Ishikawa (cell line): ENCODE measurements at regions not wholly inside any gene's neighbourhood (a gene's known extent, or its start where the extent isn't known, plus 50 kb on each side); places are given as distances from the start of the nearest gene placed in this dataset.

Experiments
- CEBPB ChIP-seq: IDR thresholded peaks from 2 replicates; pipeline ENCODE4 v1.6.1; 2012
- EP300 ChIP-seq: IDR thresholded peaks from 2 replicates; pipeline ENCODE4 v1.6.1; 2012; ENCODE audit warnings: borderline replicate concordance
- FOXM1 ChIP-seq: IDR thresholded peaks from 2 replicates; pipeline ENCODE4 v1.6.1; 2012; ENCODE audit warnings: low read depth, borderline replicate concordance
- RAD21 ChIP-seq: IDR thresholded peaks from 2 replicates; pipeline ENCODE4 v1.6.1; 2012; ENCODE audit warnings: low read depth
- TAF1 ChIP-seq: IDR thresholded peaks from 2 replicates; pipeline ENCODE4 v1.6.1; 2012; ENCODE audit warnings: low read depth, mild to moderate bottlenecking
- TCF12 ChIP-seq: IDR thresholded peaks from 2 replicates; pipeline ENCODE4 v1.6.1; 2012; ENCODE audit warnings: low read depth
- YY1 ChIP-seq: IDR thresholded peaks from 2 replicates; pipeline ENCODE4 v1.6.1; 2012; ENCODE audit warnings: low read depth
- TF ChIP-seq, protein P1 (sequence below): IDR thresholded peaks from 2 replicates; pipeline ENCODE4 v1.6.1; 2012

DNA sequence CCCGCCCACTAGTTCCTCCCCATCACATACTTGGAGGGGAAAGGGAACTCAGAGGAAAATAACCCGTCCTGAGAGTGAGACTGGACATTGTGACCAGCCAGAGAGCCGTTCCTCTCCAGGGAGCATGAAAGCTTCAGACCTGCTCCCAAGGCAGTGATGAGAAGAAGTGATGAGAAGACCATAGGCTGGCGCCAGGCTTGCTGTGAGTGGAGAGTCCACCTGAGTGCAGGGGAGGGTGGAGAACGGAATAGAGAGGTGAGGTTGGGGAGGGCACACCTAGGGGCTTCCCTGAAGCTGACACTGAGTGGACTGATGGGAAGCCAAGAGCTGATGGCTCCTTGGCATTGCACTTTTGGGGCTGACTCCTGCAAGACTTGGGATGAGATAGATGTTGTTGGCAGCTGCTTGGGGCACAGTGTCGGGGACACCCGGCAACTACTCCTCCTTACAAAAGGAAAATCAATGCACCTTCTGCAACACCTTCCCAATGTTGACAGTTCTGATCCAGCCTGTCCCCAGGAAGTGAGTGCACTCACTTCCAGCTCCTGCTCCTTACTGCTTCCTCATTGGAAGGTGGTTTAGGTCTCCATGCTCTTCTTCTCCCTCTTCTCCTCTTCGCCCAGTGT is 79.4 kb downstream of the EMX2 start:
- TF ChIP-seq, protein P1, sequence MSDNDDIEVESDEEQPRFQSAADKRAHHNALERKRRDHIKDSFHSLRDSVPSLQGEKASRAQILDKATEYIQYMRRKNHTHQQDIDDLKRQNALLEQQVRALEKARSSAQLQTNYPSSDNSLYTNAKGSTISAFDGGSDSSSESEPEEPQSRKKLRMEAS, result no peak
- no peak for TF ChIP-seq FOXM1
- no peak for TF ChIP-seq TAF1
- TF ChIP-seq CEBPB, result no peak
- TF ChIP-seq EP300, result no peak
- no peak for TF ChIP-seq YY1
- TF ChIP-seq TCF12, result no peak
- no peak for TF ChIP-seq RAD21
